Endothelial cell (in vitro differentiated cells): ENCODE measurements at regions not wholly inside any gene's neighbourhood (a gene's known extent, or its start where the extent isn't known, plus 50 kb on each side); places are given as distances from the start of the nearest gene placed in this dataset.

Experiments
- DNase-seq: peaks from one replicate; pipeline ENCODE4 v3.0.0; 2021; ENCODE audit warnings: low spot score
- H3K27ac Mint-ChIP-seq: one replicate; pipeline ENCODE4 v1.8.0; 2021; ENCODE audit warnings: mixed read lengths, inconsistent platforms; ENCODE audit not compliant: unreplicated experiment
- H3K27me3 Mint-ChIP-seq: one replicate; pipeline ENCODE4 v1.8.0; 2021; ENCODE audit warnings: mild to moderate bottlenecking, moderate library complexity, mixed read lengths, inconsistent platforms; ENCODE audit not compliant: unreplicated experiment
- H3K36me3 Mint-ChIP-seq: one replicate; pipeline ENCODE4 v1.8.0; 2021; ENCODE audit warnings: mild to moderate bottlenecking, low read depth, mixed read lengths, inconsistent platforms; ENCODE audit not compliant: unreplicated experiment
- H3K4me1 Mint-ChIP-seq: one replicate; pipeline ENCODE4 v1.8.0; 2021; ENCODE audit warnings: mild to moderate bottlenecking, mixed read lengths, inconsistent platforms; ENCODE audit not compliant: unreplicated experiment
- H3K4me3 Mint-ChIP-seq: one replicate; pipeline ENCODE4 v1.8.0; 2021; ENCODE audit warnings: mild to moderate bottlenecking, mixed read lengths, inconsistent platforms; ENCODE audit not compliant: unreplicated experiment
- H3K9me3 Mint-ChIP-seq: one replicate; pipeline ENCODE4 v1.8.0; 2021; ENCODE audit warnings: mixed read lengths, inconsistent platforms; ENCODE audit not compliant: unreplicated experiment
- CTCF ChIP-seq: fragments of 200-600 bp; sonication (generic); IDR thresholded peaks from one replicate; pipeline ENCODE4 v1.5.0; 2021; ENCODE audit warnings: antibody characterized with exemption; ENCODE audit not compliant: unreplicated experiment

DNA sequence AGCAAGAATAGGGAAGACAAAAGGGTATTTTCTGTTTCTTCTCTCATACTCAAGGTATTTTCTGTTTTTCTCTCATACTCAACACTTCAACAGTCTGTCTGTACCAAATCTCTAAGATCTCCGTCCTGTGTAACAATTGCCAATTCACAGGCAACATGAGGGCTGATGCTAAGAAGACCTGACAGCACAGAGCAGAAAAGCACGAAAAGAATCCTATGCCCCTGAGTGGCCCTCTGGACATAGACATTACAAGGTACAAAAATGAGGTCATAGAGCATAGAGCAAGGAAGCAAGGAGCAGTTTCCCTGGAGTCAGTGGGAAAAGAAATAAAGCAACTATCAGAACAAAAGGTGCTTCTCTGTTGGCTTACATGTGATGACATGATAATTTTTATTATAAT, 1612.6 kb upstream of the CELF4 start:
- Mint-ChIP-seq H3K27ac (no peak overlapping the region), H3K4me1 (no peaks in the 10 kb centered on the region), H3K9me3 (no peaks in the 10 kb centered on the region)

DNA sequence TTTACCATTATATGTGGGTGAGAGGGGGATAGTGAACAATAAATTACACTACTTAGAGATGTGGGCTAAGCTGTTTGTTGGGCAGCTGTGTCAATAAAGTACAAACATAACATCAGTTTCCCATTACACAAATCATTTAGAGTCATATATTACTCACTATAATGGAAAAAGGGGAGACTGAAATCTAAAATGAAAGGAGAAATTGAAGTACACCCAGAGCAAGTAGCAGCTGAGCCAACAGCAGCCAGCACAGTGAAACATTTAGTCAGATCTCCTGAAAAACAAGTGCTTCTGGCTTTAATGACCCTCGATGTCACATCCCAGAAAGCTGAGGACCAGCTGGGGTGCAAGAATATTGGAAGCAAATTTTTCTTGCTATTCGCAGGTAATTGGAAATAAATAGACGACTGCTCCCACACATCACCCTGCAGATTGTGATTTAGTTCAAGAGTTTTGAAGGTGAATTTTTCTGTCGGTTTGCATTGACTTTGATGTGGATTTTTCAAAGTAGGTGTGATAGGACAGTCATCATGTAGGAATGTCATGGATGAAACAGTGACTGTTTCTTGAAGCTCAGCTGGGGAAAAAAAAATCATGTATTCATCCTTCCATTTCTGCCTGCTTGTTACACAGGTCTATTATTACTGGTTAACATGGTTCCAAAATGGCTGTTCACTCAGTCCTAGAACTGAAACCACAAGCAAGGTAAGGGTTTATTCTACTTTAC, 1607.3 kb upstream of the CELF4 start:
- Mint-ChIP-seq H3K9me3 (no peaks in the 10 kb centered on the region), H3K27me3 (no peaks in the 10 kb centered on the region), H3K27ac (no peak overlapping the region), H3K4me1 (peaks cover 2% of the 10 kb centered on the region), H3K4me3 (no peak overlapping the region), H3K36me3 (no peaks in the 10 kb centered on the region)
- DNase-seq = no peak
- no peak for TF ChIP-seq CTCF

More for the DNA sequence above, 1612.6 kb upstream of the CELF4 start:
- H3K4me3 Mint-ChIP-seq = no peak overlapping the region
- H3K36me3 Mint-ChIP-seq = no peaks in the 10 kb centered on the region
- DNase-seq = no peak
- H3K27me3 Mint-ChIP-seq = peaks cover 2% of the 10 kb centered on the region
- no peak for TF ChIP-seq CTCF

DNA sequence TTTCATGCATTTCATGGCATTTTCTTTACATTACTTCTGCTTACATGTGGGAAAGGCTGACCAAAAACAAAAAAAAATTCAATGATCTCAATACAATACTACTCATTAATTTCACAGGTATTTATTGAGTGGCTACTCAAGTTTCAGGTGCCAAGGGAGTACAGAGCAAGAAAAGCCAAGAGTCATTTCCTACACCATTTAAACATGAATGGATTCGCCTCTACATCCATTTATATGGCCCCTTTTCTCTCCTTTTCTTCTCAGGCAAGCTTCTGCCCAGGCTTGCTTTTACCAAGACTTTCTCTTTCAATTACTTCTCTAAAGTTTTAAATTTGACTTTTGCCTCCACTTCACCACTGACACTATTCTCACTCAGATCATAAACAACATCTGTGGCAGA, 1603.1 kb upstream of the CELF4 start:
- no peaks in the 10 kb centered on the region for H3K9me3 Mint-ChIP-seq
- H3K27ac Mint-ChIP-seq = no peak overlapping the region
- TF ChIP-seq CTCF = no peak
- no peaks in the 10 kb centered on the region for H3K27me3 Mint-ChIP-seq
- H3K4me3 Mint-ChIP-seq = no peak overlapping the region
- DNase-seq = no peak
- peaks cover 2% of the 10 kb centered on the region for H3K4me1 Mint-ChIP-seq
- no peaks in the 10 kb centered on the region for H3K36me3 Mint-ChIP-seq

- TF ChIP-seq CTCF = no peak
- DNase-seq = no peak
- Mint-ChIP-seq H3K4me3 (no peak overlapping the region), H3K27ac (no peak overlapping the region), H3K9me3 (no peaks in the 10 kb centered on the region), H3K27me3 (no peaks in the 10 kb centered on the region), H3K36me3 (no peaks in the 10 kb centered on the region), H3K4me1 (peaks cover 2% of the 10 kb centered on the region)
Measured at GRCh38 chr18:39167990-39168389, 1602.4 kb upstream of the CELF4 start.

DNA sequence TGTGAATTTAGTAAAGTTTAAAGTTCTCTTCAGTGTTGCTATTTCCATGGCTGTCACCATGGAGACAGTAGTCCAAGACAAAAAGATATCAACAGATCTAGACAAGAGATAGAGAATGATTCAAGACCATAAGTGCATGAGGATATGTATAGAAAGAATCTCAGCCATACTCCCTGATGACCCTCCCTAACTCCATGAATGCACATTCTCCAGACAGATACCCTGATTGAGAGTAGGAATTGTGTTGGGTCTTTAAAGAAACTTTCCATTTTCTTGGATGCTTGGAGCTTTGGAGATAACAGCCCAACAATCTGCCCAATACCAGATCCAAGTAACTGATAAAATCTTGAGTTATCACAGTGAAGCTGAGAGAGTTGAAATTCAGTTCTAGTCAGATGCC, 1601.2 kb upstream of the CELF4 start:
- Mint-ChIP-seq H3K4me3 (no peak overlapping the region), H3K9me3 (no peaks in the 10 kb centered on the region), H3K4me1 (peaks cover 2% of the 10 kb centered on the region), H3K36me3 (no peaks in the 10 kb centered on the region), H3K27ac (no peak overlapping the region), H3K27me3 (no peaks in the 10 kb centered on the region)
- TF ChIP-seq CTCF = no peak
- no peak for DNase-seq
